ENCODE measurements at regions not wholly inside any gene's neighbourhood (a gene's known extent, or its start where the extent isn't known, plus 50 kb on each side); places are given as distances from the start of the nearest gene placed in this dataset.
"Not testable (repeated sequence)": the region's sequence is repeated elsewhere in the genome, so short reads cannot be mapped to it uniquely, and the experiment has no call there.

DNA sequence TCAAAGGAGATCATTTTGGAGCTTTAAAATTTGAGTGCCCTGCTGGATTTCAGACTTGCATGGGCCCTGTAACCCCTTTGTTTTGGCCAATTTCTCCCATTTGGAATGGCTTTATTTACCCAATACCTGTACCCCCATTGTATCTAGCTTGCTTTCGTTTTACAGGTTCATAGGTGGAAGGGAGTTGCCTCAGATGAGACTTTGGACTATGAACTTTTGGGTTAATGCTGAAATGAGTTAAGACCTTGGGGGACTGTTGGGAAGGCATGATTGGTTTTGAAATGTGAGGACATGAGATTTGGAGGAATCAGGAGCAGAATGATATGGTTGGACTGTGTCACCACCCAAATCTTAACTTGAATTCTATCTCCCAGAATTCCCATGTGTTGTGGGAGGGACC, 250.6 kb downstream of the MFSD1 start:
- DNase-seq, result not testable (repeated sequence)

GRCh38 chr3:159057621-159058020, 255.8 kb downstream of the MFSD1 start:
- no peak for DNase-seq

DNA sequence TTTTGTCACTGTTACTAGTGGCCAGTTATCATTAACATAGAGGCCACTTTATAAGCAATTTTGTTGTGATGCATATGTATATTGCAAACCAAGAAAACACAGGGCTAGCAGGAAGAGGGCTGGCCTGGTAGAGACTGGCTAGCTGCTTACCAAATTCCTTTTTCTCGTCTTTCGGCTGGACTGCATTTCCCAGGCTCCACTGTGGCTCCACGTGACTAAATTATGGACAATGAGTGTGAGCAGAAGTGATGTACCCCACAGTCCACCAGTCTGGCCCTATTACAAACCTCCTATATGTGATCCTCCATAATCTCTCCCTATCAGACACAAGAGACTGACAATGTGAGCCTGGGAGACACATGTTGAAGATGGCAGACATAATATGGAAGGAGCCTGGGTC, 257.0 kb downstream of the MFSD1 start:
- DNase-seq, result no peak

- DNase-seq, result no peak
Observed at GRCh38 chr3:159059395-159059794, 257.5 kb downstream of the MFSD1 start.

DNA sequence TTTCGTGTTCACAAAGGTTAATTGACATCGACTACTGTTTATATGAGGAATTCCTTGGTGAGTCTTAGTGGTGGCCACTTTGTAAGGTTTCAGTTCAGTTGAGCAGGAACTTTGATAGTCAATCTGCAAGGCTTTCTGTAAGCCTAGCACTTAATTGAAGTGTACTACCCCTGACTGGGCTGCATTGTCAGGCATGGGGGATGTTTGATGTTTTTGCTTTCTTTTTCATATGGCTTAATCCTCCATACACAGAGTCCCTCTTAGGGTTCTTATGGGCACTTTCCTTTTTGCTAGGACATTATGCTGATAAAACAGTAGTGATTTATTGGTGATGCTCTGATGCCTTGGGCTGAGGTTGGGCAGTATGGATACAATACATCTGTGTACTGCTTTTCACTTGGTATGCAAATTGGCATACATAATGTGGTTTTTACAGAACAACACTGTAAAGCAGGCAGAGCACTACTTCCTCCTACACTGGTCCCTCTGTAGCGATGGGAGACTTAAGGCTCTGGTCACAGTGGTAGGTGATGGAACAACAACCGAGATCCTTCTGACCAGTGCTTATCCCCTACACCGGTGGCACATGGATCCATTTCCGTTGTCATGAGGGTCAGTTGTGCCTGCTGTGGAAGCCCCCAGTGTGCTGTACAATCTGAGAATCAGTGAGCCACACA, 261.0 kb downstream of the MFSD1 start:
- DNase-seq, result no peak

DNA sequence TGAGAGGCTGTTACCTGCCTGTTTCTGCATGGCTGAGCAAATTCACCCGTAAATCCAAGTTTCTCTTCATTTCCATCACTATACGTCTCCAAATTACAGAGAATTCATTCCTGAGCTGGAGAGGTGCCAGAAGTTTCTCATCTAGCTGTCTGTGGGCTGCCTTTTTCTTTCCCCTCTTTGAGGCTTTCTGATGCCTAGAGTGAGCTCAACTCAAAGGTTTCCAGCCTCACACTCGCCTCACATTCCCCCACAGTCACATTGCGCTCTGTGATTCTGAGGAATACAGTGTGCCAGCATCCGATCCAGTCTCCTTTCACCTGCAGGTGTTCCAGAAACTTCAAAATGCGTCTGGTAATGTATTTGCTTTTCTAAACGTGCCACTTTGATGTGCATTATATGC, 267.2 kb downstream of the MFSD1 start, which contains the start of gene IQCJ:
Gene IQCJ (plus strand): TSS at position 229 of the 400 bp plus-strand sequence.
- no peak for DNase-seq

DNA sequence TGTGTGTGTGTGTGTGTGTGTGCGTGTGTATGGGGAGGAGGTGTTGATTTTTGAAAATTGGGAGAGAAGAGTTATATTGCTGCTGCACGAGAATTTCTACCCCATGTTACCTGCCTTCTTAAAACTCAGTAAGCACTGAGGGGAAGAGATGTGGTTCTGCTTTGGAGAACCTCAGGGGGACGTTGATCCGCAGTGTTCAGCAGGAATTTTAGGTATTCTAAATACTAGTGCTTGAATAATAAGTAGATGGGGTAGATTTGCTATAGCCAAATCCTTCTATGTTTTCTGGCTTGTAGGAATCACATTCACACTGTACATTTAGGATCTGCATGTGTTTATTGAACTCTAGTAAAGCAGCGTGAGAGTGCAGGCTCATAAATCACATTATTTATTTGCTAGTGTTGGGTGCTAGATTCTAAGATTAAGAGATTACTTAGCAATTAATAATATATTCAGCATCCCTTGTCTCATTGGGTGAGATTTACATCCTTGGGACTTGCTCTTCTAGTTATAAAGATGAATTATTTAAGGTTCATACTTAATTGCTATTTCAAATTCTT, 268.1 kb downstream of the MFSD1 start:
- no peak for DNase-seq

DNA sequence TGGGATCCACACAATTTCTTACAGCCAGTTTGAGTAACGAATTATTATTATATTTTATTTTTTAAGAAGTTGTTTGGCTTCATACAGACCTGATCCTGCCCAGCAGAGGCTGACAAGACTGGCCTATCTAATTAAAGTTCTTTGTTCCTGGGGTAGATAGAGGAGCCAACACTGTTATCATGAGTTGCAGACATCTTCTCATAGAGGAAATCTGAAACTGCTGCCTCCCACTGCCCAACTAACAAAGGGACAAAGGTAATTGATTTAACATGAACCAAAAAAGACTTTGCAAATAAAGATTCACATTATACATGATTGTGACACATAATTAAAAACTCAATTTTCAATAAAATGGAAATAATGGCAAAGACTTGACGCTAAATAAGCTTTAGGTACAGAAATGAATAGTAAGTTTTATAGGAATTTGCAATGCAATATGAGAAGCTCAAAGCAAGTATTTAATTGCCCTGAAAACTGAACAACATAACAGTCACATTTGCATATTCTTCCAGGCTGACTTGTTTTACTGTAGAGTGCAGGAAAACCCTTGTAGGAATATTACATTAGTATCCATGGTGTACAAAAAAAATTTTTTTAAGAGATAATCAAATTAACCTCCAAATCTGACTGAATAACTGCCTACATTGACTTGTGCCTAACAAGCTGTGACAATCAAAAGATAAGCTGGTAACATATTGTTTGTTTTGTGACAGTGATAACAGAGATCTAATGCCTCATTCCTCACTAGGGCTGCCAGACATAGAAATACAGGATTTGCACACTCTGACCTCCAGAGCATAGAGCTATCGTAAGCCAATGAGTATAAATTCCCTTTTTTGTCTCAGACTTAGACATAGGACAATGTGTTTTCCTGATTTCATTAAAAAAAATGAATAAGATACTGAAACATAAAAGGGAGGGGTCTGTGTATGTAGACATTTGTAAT, 273.2 kb downstream of the MFSD1 start:
- DNase-seq, result no peak

GRCh38 chr3:159077860-159078259, 276.0 kb downstream of the MFSD1 start:
- DNase-seq, result no peak

DNA sequence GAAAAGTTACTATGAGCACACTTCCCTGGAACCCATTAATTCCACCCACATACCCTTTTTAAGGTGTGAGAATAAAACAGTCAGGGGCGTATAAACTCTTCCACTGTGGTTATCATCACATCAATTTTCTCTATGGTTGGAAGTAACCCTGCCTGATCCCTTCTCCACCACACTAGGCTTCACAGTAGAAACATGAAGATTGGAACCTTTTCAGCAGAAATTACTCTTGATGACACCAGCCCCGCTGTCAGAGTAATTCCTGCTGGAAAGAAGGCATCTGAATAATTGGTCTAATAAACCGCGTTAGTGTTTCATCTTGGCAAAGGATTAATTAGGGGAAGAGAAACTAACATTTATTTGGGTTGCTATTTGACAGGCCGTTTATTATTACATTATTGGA, 278.4 kb downstream of the MFSD1 start:
- DNase-seq, result no peak

DNA sequence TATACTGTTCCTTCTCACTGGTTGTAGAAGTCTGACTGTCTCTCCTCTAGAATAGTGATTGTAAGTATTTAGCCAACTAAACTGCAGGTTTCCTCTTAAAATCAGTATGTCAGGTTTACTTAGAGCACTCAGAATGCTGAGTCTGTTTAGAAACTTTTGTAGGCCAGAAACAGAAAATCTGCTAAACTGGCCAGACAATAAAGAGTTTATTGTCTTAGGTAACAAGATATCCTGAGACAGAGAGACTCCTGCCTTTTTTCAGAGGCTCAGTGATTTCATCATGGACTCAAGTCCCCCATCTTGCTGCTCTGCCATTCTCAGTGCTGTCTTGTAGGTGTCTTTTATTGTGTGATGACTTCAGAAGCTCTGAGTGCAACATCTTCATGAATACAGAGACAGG, 279.0 kb downstream of the MFSD1 start:
- no peak for DNase-seq

DNA sequence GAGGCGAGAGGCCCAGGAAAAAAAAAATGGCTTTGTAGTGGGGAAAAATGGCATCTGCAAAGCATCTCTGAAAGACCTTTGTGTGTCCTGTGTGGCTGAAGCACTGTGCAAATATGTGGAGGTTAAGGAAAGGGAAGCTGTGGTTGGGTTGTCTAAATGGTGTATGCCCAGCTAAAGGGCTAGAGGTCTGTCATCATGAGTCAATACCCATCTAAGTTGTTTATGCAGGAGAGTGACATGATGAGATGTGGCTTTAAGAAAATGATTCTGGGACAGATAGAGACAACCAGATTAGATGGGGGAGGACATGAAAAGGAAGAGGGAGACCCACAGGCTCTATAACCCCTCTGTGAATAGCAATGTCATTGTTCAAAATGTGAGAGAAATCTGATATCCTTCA, 280.7 kb downstream of the MFSD1 start:
- no peak for DNase-seq

GRCh38 chr3:159091936-159092335, 290.1 kb downstream of the MFSD1 start:
- DNase-seq, result no peak

DNA sequence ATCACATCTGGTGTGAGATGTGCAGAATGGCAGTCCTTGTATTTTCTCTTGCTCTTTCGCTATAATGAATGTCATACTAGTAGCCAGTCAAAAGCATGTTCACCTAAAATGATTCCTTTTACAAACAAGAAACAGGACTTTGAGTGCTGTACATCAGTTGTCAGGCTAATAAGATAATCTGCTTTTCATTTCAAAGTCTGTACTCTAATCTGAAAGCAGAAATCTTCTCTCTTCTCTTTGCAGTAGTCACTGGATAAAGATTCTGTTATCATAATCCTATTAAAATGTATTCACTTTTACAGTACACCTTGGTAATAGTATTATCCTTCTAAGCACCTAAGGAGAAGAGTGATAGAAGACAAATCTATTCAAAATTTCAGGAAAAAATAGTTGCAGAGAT, 300.1 kb downstream of the MFSD1 start:
- DNase-seq, result no peak

DNA sequence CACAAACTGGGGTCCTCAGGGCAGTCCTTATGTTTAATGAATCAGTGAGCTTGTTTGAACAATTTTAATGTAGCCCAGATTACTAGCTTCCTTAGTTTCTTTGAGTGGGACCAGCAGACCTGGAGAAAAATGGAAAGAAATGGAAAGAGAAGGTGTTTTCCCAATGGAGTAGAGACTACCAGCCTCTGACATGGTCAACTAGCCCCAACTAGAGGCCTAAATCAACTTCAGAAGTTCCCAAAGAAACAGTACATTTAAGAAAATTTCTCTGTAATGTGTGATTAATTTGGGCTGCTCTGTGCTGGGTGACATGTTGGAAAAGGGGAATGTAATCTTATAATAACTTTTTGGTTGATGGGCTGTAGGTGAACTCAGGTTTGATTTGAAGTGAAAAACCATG, 310.9 kb downstream of the MFSD1 start:
- no peak for DNase-seq

DNA sequence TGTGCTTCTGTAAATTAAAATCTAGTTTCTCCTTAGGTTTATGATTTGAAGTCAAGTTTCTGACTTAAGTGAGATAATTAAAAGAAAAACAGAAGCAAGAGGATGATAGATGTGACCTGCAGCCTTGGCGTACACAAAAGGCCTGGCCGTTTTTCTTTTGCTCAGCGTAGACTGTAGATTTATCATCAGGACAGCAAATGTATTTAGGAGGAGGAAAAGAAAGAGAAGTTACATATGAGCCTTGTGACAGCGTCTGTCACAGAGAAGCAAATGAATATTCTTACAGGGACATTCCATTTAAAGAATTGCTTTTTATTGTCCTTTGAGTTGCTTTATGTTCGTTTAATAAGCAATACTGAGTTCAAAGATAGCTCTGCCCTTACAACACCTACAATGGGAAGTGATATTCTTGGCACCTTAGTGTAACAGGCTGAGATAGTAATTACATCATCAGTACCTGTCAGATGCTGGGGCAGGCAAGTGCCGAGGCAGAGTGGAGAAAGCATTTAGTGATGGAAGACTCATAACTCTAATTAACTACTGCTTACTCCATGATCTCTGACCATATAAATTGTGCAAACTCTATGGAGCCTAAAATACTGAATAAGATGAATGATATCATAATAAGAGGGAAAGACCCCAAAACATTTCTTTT, 311.5 kb downstream of the MFSD1 start:
- no peak for DNase-seq

DNA sequence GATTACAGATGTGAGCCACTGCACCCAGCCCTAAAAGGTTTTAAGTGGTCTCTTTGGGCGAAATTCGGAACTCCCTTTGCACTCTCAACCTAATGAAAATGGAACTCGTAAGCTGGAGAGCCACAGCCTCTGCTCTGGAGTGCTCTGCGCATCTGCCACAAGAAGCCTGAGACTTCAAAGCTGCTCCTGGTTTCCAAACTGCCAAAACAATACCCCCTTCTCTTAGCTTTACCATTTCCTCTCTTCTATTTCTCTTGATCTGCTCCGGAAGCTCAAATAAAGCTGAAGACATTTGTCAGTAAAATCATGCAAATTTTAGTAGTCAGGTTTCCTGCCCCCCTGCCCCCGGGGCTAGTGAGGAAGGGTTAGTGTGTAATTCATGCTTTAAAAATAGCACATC, 312.7 kb downstream of the MFSD1 start:
- DNase-seq, result no peak

DNA sequence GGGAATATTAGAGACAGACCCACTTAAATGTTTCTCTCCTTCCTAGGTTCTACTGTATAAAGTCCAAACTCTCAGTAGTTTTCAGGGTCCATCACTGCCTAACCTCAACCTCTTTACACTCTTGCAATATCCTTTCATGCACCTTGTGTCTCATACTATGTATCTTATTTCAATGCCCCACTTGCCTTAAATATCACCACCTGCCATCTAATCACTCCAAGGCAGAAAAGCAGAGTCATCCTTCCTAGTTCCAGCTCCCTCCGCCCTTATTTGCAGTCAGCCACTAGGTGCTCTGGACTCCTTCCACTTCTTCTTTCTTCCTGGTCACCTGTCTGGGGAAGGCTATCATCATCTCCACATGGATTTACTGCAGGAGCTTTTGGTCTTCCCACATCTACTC, 322.0 kb downstream of the MFSD1 start:
- DNase-seq, result no peak

DNA sequence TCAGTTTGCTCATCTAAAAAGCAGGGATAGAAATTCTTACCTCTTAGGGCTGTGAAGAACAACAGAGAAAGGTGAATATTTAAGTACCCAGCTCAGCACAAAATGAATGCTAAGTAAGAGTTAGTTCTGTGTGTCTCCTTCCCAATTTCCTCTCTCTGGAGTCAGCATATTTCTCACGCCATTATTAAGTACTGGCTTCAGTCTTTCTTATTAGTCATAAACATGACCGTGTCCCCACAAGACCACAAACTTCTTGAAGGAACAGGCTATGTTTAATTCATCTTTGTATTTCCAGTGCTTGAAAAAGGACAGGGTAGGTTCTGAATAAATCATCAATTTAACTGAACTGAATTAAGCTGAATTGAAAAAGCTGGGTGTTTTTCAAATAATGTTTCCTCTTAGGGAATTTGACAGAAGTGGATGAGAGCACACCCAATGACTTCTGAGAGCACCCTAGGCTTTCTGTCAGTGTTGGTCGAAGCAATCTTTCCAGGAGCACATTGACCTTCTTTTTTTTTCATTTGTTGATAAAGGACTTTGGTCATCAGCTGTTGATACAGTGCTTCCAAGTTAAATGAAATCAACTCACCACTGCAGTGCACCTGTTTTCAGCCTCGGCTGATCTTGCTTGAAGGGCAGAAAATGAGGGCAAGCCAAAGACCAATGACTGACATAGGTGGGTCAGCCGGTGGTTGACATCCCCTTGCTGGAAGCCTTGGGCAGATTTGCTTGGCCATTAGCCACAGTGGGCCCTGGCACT, 324.6 kb downstream of the MFSD1 start:
- DNase-seq, result no peak

- DNase-seq, result no peak
Observed at GRCh38 chr3:159127021-159127392, 325.2 kb downstream of the MFSD1 start.

DNA sequence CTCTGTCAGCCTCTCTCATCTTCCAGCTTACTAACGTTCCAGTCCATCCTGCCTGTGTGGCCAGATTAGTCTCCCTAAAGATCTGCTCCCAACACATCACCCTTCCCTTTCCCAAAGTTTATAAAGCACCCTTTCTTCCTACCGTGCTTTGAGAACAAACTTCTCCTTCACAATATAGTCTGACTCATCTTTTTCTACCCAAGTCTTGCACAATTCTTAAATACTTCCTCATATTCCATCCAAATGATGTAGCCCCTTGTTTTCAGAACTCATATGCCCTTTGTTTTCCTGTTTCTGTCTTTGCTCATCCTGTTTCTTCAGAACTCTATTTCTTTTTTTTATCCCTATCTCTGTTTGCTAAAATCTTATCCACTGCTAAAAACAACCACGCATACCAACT, 326.8 kb downstream of the MFSD1 start:
- no peak for DNase-seq

DNA sequence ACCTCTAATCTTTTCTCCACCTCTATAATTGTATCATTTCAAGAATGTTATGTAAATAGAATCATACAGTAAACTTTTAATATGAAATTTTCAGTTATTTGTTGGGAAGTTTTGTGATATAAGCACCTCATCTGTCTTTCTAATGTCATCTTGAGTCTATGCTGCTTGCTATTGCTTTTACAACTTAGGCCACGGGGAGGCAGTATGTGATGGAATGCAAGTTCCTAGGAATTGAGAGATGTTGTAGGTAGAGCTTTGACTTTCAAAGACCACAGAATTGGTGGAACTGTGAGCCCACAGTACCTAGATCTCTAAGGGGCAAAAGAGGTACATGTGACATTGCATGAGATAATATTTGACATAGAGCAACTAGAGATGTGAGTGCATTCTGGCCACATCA, 328.3 kb downstream of the MFSD1 start:
- DNase-seq, result no peak

DNA sequence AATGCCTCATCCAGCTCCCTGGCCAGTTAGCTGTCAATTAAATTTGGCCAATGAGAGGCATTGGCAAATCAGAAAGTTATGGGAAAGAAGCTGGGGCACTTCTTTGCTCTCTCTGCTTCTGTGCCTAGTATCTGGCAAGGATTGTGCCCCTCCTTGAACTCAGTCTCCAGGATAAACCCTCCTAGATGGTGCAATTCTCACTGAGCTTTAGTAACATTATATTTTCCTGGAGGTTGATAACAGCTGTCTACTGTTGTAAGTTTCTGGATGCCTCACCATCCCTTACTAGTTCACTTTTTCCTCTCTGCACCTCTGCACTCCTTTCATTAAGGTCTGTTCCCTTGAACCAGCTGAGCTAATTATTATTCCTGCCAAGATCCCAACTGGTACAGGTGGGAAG, 329.5 kb downstream of the MFSD1 start:
- DNase-seq, result no peak
